ENCODE measurements at regions not wholly inside any gene's neighbourhood (a gene's known extent, or its start where the extent isn't known, plus 50 kb on each side); places are given as distances from the start of the nearest gene placed in this dataset.
"Not testable (repeated sequence)": the region's sequence is repeated elsewhere in the genome, so short reads cannot be mapped to it uniquely, and the experiment has no call there.

DNA sequence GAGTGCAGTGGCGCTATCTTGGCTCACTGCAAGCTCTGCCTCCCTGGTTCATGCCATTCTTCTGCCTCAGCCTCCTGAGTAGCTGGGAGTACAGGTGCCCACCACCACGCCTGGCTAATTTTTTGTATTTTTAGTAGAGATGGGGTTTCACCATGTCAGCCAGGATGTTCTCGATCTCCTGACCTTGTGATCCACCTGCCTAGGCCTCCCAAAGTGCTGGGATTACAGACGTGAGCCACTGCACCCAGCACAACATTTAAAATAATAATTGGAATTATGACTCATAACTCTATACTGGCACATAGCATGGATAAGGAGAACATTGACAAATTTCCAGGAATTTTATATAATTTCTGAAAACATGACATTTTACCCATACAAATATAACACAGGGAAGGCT is 54.2 kb downstream of the DBET start:
- not testable (repeated sequence) for DNase-seq (ENCODE audit: low spot score); FAIRE-seq

DNA sequence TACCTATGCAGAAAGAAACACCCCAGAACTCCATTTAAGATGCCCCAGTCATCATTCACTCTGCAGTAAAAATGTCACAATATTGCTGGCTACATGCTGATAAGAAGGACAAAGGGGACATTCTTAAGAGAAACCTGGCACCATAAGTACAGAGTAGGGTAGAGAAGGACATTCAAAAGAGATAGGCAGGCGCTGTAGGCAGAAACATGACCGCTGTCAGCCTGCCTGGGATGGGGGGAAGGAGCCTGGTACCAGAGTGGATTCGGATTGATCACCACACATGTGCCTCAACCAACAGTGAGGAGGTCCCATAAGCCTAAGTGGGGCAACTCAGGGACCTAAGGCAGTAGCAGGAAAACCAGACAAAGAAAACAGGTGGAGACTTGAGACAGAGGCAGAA is 54.1 kb upstream of the DUX4 start:
- DNase-seq (ENCODE audit: low spot score), result peak; percentile 13
- not testable (repeated sequence) for FAIRE-seq

DNA sequence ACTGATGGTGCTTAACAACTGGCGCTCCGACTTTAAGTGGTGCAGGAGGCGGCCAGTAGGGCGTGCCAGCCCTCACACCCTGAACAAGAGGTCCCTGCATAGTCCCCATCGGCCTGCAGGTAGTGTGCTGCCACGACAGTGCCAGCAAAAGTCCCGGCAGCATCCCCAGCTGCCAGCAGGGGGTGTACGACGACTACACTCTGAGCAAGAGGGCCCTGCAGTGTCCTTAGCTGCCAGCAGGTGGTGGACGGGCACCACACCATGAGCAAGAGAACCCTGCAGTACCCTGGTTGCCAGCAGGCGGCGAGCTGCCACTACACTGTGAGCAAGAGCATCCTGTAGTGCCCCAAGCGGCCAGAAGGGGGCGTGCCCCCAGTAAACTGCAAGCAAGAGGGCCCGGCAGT is 53.5 kb upstream of the DUX4 start:
- FAIRE-seq, result not testable (repeated sequence)
- peak; percentile 2 for DNase-seq (ENCODE audit: low spot score)

DNA sequence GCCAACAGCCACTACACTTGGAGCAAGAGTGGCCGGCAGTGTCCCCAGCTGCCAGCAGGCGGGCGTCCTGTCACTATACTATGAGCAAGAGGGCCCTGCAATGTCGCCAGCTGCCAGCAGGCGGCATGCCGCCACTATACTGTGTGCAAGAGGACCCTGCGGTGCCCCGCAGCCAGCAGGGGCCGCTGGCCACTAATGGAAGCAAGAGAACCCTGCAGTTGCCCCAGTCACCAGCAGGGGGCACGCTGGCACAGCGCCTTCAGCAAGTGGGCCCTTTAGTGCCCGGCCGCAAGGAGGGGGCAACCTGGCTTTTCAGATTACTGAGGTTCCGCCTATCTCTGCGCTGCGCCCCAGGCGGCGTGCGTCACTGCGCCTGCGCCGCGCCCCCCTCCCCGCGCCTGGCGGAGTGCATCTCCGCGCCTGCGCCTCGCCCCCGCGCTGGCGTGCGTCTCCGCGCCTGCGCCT is 53.0 kb upstream of the DUX4 start:
- DNase-seq (ENCODE audit: low spot score), result peak; percentile 3
- not testable (repeated sequence) for FAIRE-seq

DNA sequence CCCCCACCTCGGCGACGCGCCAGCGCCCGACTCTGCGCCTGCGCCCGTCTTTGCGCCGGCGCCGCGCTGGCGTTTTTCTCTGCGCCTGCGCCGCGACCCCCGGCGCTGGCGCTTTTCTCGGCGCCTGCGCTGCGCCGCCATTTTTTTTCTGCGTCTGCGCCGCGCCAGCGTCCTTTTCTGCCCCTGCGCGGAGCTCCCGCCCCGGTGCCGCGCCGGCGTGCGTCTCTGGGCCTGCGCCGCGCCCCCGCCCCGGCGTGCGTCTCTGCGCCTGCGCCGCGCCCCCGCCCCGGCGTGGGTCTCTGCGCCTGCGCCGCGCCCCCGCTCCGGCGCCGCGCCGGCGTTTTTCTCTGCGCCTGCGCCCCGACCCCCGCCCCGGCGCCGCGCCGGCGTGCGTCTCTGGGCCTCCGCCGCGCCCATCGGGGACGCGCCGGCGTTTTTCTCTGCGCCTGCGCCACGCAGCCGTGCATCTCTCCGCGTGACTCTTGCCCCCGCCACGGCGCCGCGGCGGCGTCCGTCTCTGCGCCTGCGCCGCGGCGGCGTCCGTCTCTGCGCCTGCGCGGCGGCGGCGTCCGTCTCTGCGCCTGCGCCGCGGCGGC is 52.4 kb upstream of the DUX4 start:
- FAIRE-seq; DNase-seq (ENCODE audit: low spot score): not testable (repeated sequence)

DNA sequence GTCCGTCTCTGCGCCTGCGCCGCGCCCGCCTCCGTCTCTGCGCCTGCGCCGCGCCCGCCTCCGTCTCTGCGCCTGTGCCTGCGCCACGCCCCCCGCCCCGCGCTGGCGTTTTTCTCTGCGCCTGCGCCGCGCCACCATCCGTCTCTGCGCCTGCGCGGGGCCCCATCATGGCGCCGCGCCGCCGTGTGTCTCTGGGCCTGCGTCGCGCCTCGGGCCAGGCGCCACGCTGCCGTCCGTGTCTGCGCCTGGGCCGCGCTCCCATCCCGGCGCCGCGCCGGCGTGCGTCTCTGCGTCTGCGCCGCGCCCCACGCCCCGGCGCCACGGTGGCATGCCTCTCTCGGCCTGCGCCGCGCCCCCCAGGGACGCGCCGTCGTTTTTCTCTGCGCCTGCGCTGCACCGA is 51.8 kb upstream of the DUX4 start:
- no peak for FAIRE-seq
- DNase-seq (ENCODE audit: low spot score), result no peak

DNA sequence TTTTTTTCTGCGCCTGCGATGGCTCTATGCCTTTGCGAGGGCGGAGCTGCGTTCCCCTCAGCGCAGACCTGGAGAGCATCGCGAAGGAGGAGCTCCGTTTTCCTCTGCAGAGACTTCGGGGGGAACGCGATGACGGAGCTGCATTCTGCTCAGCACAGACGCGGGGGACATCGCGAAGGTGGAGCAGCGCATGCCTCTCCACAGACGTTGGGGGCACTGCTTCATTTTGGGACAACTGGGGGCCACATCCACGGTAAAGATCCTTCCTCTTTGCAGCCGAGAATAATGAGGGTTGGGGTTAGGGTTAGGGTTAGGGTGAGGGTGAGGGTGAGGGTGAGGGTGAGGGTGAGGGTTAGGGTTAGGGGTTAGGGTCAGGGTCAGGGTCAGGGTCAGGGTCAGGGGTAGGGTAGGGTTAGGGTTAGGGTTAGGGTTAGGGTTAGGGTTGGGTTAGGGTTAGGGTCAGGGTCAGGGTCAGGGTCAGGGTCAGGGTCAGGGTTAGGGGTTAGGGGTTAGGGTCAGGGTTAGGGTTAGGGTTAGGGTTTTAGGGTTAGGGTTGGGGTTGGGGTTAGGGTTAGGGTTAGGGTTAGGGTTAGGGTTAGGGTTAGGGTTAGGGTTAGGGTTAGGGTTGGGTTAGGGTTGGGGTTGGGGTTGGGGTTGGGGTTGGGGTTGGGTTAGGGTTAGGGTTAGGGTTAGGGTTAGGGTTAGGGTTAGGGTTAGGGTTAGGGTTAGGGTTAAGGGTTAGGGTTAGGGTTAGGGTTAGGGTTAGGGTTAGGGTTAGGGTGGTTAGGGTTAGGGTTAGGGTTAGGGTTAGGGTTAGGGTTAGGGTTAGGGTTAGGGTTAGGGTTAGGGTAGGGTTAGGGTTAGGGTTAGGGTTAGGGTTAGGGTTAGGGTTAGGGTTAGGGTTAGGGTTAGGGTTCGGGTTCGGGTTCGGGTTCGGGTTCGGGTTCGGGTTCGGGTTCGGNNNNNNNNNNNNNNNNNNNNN is 51.1 kb upstream of the DUX4 start:
- FAIRE-seq, result not testable (repeated sequence)
- DNase-seq (ENCODE audit: low spot score), result peak; percentile 2
